Loucy (cell line): ENCODE measurements at regions not wholly inside any gene's neighbourhood (a gene's known extent, or its start where the extent isn't known, plus 50 kb on each side); places are given as distances from the start of the nearest gene placed in this dataset.

Experiments used
- CTCF ChIP-seq: fragments of 200-600 bp; sonication (generic); conservative IDR thresholded peaks from 2 replicates; pipeline ENCODE4 v1.5.1; 2014; ENCODE audit warnings: mild to moderate bottlenecking, antibody characterized with exemption, low read length
- EZH2phosphoT487 ChIP-seq: fragments of 200-600 bp; IDR thresholded peaks from 2 replicates; pipeline ENCODE4 v1.6.1; 2018; ENCODE audit warnings: antibody characterized with exemption, mild to moderate bottlenecking, moderate library complexity, borderline replicate concordance

GRCh38 chr12:91959220-91959619 is 186.4 kb downstream of the BTG1 start:
- TF ChIP-seq CTCF = no peak
- no peak for TF ChIP-seq EZH2phosphoT487
